ENCODE measurements at regions not wholly inside any gene's neighbourhood (a gene's known extent, or its start where the extent isn't known, plus 50 kb on each side); places are given as distances from the start of the nearest gene placed in this dataset.

DNA sequence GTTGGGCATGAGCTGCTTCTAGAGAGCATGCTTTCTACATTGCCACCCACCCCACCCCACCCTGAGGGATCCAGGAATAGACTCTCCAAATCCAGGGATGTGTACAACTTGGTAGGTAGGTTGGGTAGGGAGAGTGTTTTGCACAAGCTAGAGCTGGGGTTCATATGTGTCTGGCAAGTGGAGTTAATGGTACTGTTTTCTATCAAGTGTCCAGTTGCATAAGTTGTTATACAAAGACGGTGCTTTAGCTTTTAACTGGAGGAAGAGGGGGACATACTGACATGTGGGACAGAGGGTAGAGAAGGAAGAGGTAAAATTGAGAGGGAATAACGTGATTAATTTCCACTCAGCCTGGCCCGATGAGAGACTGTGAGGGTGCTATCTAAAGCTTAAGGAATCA is 51.0 kb upstream of the TNC start:
- no peak overlapping the region for H3K4me3 ChIP-seq (ENCODE audit: low read length)
- no peaks in the 10 kb centered on the region for H3K79me2 ChIP-seq (ENCODE audit: low read length)
- no peaks in the 10 kb centered on the region for H3K9me3 ChIP-seq (replicated peaks; ENCODE audit: insufficient read depth, low read length)
- H2AFZ ChIP-seq (ENCODE audit: low read length), result no peak overlapping the region
- DNase-seq, result no peak
- H3K27ac ChIP-seq (ENCODE audit: low read length), result no peak overlapping the region
- peaks cover 20% of the 10 kb centered on the region for H3K4me1 ChIP-seq (ENCODE audit: low read length)
- no peak overlapping the region for H3K9ac ChIP-seq (ENCODE audit: low read length)
- no peaks in the 10 kb centered on the region for H4K20me1 ChIP-seq (ENCODE audit: insufficient read depth, low read length)
- H3K4me2 ChIP-seq (ENCODE audit: low read depth, low read length), result no peak overlapping the region
- no peak for TF ChIP-seq EZH2phosphoT487 (IDR thresholded peaks at IDR 0.05; ENCODE audit: low read length)
- H3K9me2 ChIP-seq (replicated peaks; ENCODE audit: insufficient read depth, low read length), result no peaks in the 10 kb centered on the region
- H3K36me3 ChIP-seq (replicated peaks; ENCODE audit: insufficient read depth, low read length), result no peaks in the 10 kb centered on the region
- peaks cover 7% of the 10 kb centered on the region for H3F3A ChIP-seq (ENCODE audit: insufficient read depth, low read length)
- no peaks in the 10 kb centered on the region for H3K27me3 ChIP-seq (replicated peaks; ENCODE audit: insufficient read depth, low read length)

DNA sequence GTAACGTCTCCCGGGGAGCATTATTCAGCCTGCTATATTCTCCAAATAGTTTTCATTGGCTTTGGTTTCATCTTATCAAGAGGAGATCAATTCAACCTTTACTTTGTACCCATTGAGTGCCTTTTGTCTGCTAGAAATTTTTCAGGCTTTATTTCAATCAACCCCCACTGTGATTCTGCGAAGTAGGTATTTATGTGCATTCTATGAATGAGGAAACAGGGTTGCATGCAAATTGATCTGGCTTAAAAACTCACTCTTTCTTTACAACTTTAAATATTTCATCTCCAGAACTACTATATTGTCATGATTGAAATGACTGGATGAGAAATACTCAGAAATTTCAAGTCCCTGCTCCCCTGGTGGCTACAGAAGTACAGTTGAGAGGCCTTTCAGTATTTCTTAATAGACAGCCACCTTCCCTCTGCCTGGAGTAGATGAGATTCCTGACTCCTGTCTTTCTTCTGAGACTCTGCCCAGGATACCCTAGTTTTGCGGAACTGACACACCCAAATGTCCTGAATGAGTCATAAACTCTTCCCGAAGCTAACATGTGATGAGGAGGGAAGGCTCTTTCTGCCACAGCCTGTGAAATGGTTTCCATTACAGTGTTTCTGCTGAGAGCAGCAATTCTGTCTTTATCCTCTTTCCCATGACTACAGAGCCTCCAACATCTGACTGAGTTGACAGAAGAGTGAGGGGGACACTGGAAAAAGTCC is 52.6 kb upstream of the TNC start:
- Histone ChIP-seq H3K27me3 (replicated peaks; ENCODE audit: insufficient read depth, low read length) (no peaks in the 10 kb centered on the region), H3K9ac (ENCODE audit: low read length) (no peak overlapping the region), H3K27ac (ENCODE audit: low read length) (no peak overlapping the region), H2AFZ (ENCODE audit: low read length) (no peak overlapping the region), H3K4me2 (ENCODE audit: low read depth, low read length) (no peak overlapping the region), H3K9me3 (replicated peaks; ENCODE audit: insufficient read depth, low read length) (no peaks in the 10 kb centered on the region), H3K79me2 (ENCODE audit: low read length) (no peaks in the 10 kb centered on the region), H3K9me2 (replicated peaks; ENCODE audit: insufficient read depth, low read length) (no peaks in the 10 kb centered on the region), H3K4me3 (ENCODE audit: low read length) (no peak overlapping the region), H3F3A (ENCODE audit: insufficient read depth, low read length) (no peaks in the 10 kb centered on the region), H3K36me3 (replicated peaks; ENCODE audit: insufficient read depth, low read length) (no peaks in the 10 kb centered on the region), H4K20me1 (ENCODE audit: insufficient read depth, low read length) (no peaks in the 10 kb centered on the region), H3K4me1 (ENCODE audit: low read length) (peaks cover 5% of the 10 kb centered on the region)
- no peak for DNase-seq
- TF ChIP-seq EZH2 (optimal IDR thresholded peaks at IDR 0.05; ENCODE audit: low read depth, low read length) (no peak), EZH2phosphoT487 (IDR thresholded peaks at IDR 0.05; ENCODE audit: low read length) (no peak)
- TF ChIP-seq, protein P1, sequence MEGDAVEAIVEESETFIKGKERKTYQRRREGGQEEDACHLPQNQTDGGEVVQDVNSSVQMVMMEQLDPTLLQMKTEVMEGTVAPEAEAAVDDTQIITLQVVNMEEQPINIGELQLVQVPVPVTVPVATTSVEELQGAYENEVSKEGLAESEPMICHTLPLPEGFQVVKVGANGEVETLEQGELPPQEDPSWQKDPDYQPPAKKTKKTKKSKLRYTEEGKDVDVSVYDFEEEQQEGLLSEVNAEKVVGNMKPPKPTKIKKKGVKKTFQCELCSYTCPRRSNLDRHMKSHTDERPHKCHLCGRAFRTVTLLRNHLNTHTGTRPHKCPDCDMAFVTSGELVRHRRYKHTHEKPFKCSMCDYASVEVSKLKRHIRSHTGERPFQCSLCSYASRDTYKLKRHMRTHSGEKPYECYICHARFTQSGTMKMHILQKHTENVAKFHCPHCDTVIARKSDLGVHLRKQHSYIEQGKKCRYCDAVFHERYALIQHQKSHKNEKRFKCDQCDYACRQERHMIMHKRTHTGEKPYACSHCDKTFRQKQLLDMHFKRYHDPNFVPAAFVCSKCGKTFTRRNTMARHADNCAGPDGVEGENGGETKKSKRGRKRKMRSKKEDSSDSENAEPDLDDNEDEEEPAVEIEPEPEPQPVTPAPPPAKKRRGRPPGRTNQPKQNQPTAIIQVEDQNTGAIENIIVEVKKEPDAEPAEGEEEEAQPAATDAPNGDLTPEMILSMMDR (IDR thresholded peaks at IDR 0.05; ENCODE audit: low read length), result no peak

DNA sequence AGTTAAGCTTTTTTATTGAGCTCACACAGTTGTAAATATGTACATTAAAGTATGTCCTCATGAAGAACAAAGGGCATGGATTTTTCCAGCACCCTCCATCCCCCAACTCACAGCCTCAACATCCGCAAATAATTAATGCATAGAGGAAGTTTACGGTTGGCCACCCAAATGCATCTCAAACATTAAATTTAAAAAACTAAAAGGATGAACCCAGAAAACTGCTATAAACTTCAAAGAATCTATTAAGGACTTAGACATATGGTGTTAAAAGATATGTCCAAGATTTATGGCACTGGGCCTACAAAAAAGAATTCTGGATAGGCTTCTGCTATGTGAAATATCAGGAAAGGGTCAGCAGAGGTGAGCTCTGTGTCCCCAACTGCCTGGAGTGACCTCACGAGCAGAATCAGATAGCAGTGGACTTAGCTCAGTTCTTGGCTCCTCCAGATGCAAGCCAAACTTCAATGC is 54.0 kb upstream of the TNC start:
- no peaks in the 10 kb centered on the region for H3K36me3 ChIP-seq (replicated peaks; ENCODE audit: insufficient read depth, low read length)
- H2AFZ ChIP-seq (ENCODE audit: low read length), result no peak overlapping the region
- H3K9ac ChIP-seq (ENCODE audit: low read length), result no peak overlapping the region
- H3K4me2 ChIP-seq (ENCODE audit: low read depth, low read length), result no peak overlapping the region
- no peaks in the 10 kb centered on the region for H3K27me3 ChIP-seq (replicated peaks; ENCODE audit: insufficient read depth, low read length)
- H3K79me2 ChIP-seq (ENCODE audit: low read length), result no peaks in the 10 kb centered on the region
- H3K9me2 ChIP-seq (replicated peaks; ENCODE audit: insufficient read depth, low read length), result no peaks in the 10 kb centered on the region
- no peak for DNase-seq
- H3K4me1 ChIP-seq (ENCODE audit: low read length), result no peaks in the 10 kb centered on the region
- H4K20me1 ChIP-seq (ENCODE audit: insufficient read depth, low read length), result no peaks in the 10 kb centered on the region
- no peaks in the 10 kb centered on the region for H3K9me3 ChIP-seq (replicated peaks; ENCODE audit: insufficient read depth, low read length)
- TF ChIP-seq, protein P1 (IDR thresholded peaks at IDR 0.05; ENCODE audit: low read length), result no peak
- TF ChIP-seq EZH2phosphoT487 (IDR thresholded peaks at IDR 0.05; ENCODE audit: low read length) (no peak), EZH2 (optimal IDR thresholded peaks at IDR 0.05; ENCODE audit: low read depth, low read length) (no peak)
- H3K27ac ChIP-seq (ENCODE audit: low read length), result no peak overlapping the region
- no peak overlapping the region for H3K4me3 ChIP-seq (ENCODE audit: low read length)
- H3F3A ChIP-seq (ENCODE audit: insufficient read depth, low read length), result no peaks in the 10 kb centered on the region

DNA sequence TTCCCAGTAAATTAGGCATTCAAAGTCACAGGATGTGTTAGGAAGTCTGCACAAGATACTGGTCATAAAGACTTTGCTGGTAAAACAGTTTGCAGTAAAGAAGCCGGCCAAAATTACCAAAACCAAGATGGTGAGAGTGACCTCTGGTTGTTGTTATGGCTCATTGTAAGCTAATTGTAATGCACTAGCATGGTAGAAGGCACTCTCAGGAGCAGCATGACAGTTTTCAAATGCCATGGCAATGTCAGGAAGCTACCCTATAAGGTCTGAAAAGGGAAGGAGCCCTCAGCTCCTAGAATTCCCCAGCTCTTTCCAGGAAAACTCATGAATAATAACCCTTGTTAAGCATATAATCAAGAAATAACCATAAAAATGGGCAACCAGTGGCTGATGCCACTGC is 64.3 kb upstream of the TNC start:
- H3K9ac ChIP-seq (ENCODE audit: low read length), result no peak overlapping the region
- DNase-seq, result no peak
- no peak overlapping the region for H3K4me2 ChIP-seq (ENCODE audit: low read depth, low read length)
- no peaks in the 10 kb centered on the region for H3K36me3 ChIP-seq (replicated peaks; ENCODE audit: insufficient read depth, low read length)
- H4K20me1 ChIP-seq (ENCODE audit: insufficient read depth, low read length), result no peaks in the 10 kb centered on the region
- no peak overlapping the region for H3K27ac ChIP-seq (ENCODE audit: low read length)
- TF ChIP-seq EZH2 (optimal IDR thresholded peaks at IDR 0.05; ENCODE audit: low read depth, low read length) (no peak), EZH2phosphoT487 (IDR thresholded peaks at IDR 0.05; ENCODE audit: low read length) (no peak)
- TF ChIP-seq, protein P1 (IDR thresholded peaks at IDR 0.05; ENCODE audit: low read length), result no peak
- H3F3A ChIP-seq (ENCODE audit: insufficient read depth, low read length), result no peaks in the 10 kb centered on the region
- no peak overlapping the region for H3K4me3 ChIP-seq (ENCODE audit: low read length)
- H2AFZ ChIP-seq (ENCODE audit: low read length), result no peak overlapping the region
- no peaks in the 10 kb centered on the region for H3K79me2 ChIP-seq (ENCODE audit: low read length)
- no peaks in the 10 kb centered on the region for H3K27me3 ChIP-seq (replicated peaks; ENCODE audit: insufficient read depth, low read length)
- H3K9me2 ChIP-seq (replicated peaks; ENCODE audit: insufficient read depth, low read length), result no peaks in the 10 kb centered on the region
- no peaks in the 10 kb centered on the region for H3K4me1 ChIP-seq (ENCODE audit: low read length)
- no peaks in the 10 kb centered on the region for H3K9me3 ChIP-seq (replicated peaks; ENCODE audit: insufficient read depth, low read length)
